ENCODE measurements at regions not wholly inside any gene's neighbourhood (a gene's known extent, or its start where the extent isn't known, plus 50 kb on each side); places are given as distances from the start of the nearest gene placed in this dataset.

- H3K9me3 Mint-ChIP-seq, result no peaks in the 10 kb centered on the region
- H2BK20ac ChIP-seq (ENCODE audit: low read depth, low read length, poor library complexity, severe bottlenecking), result no peak overlapping the region
- H3K56ac ChIP-seq (ENCODE audit: insufficient read length, low read depth, low read length), result no peak overlapping the region
- WGBS (ENCODE audit: extremely low coverage, insufficient read length, low lambda C conversion rate), result no CpG with 5 or more reads among the region's 3 CpGs
- no peak overlapping the region for H3K4me3 Mint-ChIP-seq
- H3K79me1 ChIP-seq (ENCODE audit: insufficient read depth, low read depth, low read length, poor library complexity, severe bottlenecking), result no peaks in the 10 kb centered on the region
- no peak for DNase-seq
- no peak overlapping the region for H2BK120ac ChIP-seq (ENCODE audit: low read depth, low read length, poor library complexity, severe bottlenecking)
- no peak overlapping the region for H2AK5ac ChIP-seq (ENCODE audit: insufficient read length, low read length)
- no peak overlapping the region for H3K23ac ChIP-seq (ENCODE audit: insufficient read length, low read depth, low read length)
- no peak overlapping the region for H3K14ac ChIP-seq (ENCODE audit: insufficient read depth, low read length)
- H2BK15ac ChIP-seq (ENCODE audit: low read depth, low read length), result no peak overlapping the region
- no peak overlapping the region for H4K5ac ChIP-seq (ENCODE audit: insufficient read length, low read depth, low read length)
- TF ChIP-seq CTCF (conservative IDR thresholded peaks at IDR 0.05), result no peak
- H3K27ac Mint-ChIP-seq, result no peak overlapping the region
- H3K23me2 ChIP-seq (ENCODE audit: insufficient read length, low read depth, low read length, poor library complexity, severe bottlenecking), result no peaks in the 10 kb centered on the region
- H3K9ac ChIP-seq (ENCODE audit: extremely low read depth, insufficient read length, low read length), result no peak overlapping the region
- H2BK5ac ChIP-seq (ENCODE audit: insufficient read length, low read length), result no peak overlapping the region
- H3K36me3 Mint-ChIP-seq (ENCODE audit: insufficient read depth in 1 of 3, low read depth in 3 of 3), result no peaks in the 10 kb centered on the region
- no peak overlapping the region for H3K18ac ChIP-seq (ENCODE audit: insufficient read length, low read depth, low read length)
- H4K91ac ChIP-seq (ENCODE audit: insufficient read length, low read depth, low read length), result no peak overlapping the region
- H3K27me3 ChIP-seq (ENCODE audit: insufficient read depth, low read length), result no peaks in the 10 kb centered on the region
- H2BK12ac ChIP-seq (ENCODE audit: insufficient read length, low read depth, low read length), result no peak overlapping the region
- no peaks in the 10 kb centered on the region for H3K27me3 Mint-ChIP-seq (ENCODE audit: low read depth)
- no peaks in the 10 kb centered on the region for H3K79me2 ChIP-seq (ENCODE audit: insufficient read depth, low read length)
- no peaks in the 10 kb centered on the region for H4K20me1 ChIP-seq (ENCODE audit: control insufficient read depth, insufficient read depth, insufficient read length)
- no peaks in the 10 kb centered on the region for H3K9me3 ChIP-seq (ENCODE audit: control insufficient read depth, low read depth, low read length)
- no peak overlapping the region for H3K4me2 ChIP-seq (ENCODE audit: insufficient read depth, insufficient read length, low read length)
- no peak overlapping the region for H3K4ac ChIP-seq (ENCODE audit: low read depth, low read length)
- peaks cover 4% of the 10 kb centered on the region; the same call in 1 of the 2 replicates for H3K4me1 ChIP-seq (ENCODE audit: insufficient read depth, low read length)
- H3K27ac ChIP-seq (ENCODE audit: insufficient read length, low read depth, low read length), result no peak overlapping the region
- H3T11ph ChIP-seq (ENCODE audit: low read length), result no peak overlapping the region
- H3K4me1 Mint-ChIP-seq, result peaks cover 28 to 30% of the 10 kb centered on the region in 2 experiments
- no peak overlapping the region for H4K8ac ChIP-seq (replicated peaks; ENCODE audit: insufficient read length, low read depth, low read length)
- H2AFZ ChIP-seq (ENCODE audit: low read length), result no peak overlapping the region
Observed at GRCh38 chr3:74413547-74414241, 200.8 kb downstream of the CNTN3 start.

Data from H9 (cell line).